ENCODE measurements at regions not wholly inside any gene's neighbourhood (a gene's known extent, or its start where the extent isn't known, plus 50 kb on each side); places are given as distances from the start of the nearest gene placed in this dataset.

DNA sequence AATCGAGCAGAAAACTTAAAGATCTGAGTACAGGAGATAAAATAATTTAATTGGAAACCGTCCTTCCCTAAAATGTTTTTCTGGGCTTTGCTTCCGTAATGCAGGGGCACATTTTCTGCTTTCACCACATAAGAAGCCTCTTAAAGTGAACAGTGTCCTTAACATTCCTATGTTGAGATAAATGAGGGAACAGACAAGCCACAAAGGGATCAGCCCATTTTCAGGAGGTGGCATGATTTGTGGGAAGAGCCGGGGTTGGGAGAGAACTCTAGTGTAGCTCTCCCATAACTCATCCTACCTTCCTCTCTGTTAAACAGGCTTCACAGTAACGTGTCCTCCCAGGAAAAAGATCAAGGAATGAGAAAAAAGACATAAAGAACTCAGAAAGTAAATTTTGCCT is 56.9 kb upstream of the ACVR1C start:
- TF ChIP-seq, protein P1, sequence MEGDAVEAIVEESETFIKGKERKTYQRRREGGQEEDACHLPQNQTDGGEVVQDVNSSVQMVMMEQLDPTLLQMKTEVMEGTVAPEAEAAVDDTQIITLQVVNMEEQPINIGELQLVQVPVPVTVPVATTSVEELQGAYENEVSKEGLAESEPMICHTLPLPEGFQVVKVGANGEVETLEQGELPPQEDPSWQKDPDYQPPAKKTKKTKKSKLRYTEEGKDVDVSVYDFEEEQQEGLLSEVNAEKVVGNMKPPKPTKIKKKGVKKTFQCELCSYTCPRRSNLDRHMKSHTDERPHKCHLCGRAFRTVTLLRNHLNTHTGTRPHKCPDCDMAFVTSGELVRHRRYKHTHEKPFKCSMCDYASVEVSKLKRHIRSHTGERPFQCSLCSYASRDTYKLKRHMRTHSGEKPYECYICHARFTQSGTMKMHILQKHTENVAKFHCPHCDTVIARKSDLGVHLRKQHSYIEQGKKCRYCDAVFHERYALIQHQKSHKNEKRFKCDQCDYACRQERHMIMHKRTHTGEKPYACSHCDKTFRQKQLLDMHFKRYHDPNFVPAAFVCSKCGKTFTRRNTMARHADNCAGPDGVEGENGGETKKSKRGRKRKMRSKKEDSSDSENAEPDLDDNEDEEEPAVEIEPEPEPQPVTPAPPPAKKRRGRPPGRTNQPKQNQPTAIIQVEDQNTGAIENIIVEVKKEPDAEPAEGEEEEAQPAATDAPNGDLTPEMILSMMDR (IDR thresholded peaks at IDR 0.05) = no peak
- intact Hi-C loops (cut with DNase I) = no loop called here
- ATAC-seq (peak in 1 of 2 donors; percentile 29), DNase-seq (no peak)
- H3K4me3 ChIP-seq = no peak overlapping the region
- no peak overlapping the region for H3K27ac ChIP-seq
- H3K9me3 ChIP-seq = no peaks in the 10 kb centered on the region
- H3K27me3 ChIP-seq (ENCODE audit: low read depth) = no peaks in the 10 kb centered on the region
- H3K4me1 ChIP-seq = no peaks in the 10 kb centered on the region
- no peaks in the 10 kb centered on the region for H3K36me3 ChIP-seq

DNA sequence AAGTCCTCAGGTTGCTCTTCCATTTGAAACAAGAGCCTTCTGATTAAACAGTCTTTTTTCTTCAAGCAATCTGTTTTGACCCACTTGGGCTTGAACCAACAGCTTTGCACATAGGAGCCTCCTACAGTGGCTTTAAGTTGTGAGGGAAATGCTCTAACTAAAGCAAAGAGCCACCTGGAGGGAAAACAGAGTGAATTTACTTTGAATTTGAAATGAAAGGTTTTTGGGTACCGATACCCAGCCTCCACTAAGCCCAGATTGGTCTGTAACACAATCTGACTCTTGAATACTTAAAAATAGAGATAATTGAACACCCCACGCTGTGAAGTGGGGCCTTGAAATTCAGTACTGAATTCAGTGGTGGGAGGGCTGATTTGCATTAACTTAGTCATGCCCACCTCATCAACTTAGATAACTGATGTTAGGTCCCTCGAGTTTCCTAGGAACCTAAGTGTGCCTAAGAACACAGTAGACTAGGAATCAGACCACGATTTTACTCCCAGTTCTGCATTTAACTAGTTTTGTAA is 56.3 kb upstream of the ACVR1C start:
- DNase-seq (no peak), ATAC-seq (peak in 1 of 2 donors; percentile 9)
- Histone ChIP-seq H3K4me3 (no peak overlapping the region), H3K27me3 (ENCODE audit: low read depth) (no peaks in the 10 kb centered on the region), H3K27ac (no peak overlapping the region), H3K4me1 (no peaks in the 10 kb centered on the region), H3K9me3 (no peaks in the 10 kb centered on the region), H3K36me3 (no peaks in the 10 kb centered on the region)
- TF ChIP-seq, protein P1 (IDR thresholded peaks at IDR 0.05) = no peak
- intact Hi-C loops (cut with DNase I) = no loop called here

Measured in lower lobe of right lung (tissue), 2 donors.